GM23338 (cell line): ENCODE measurements at regions not wholly inside any gene's neighbourhood (a gene's known extent, or its start where the extent isn't known, plus 50 kb on each side); places are given as distances from the start of the nearest gene placed in this dataset.

Experiments
- ATAC-seq: fragments of 200-7000 bp; cut with Tn5 transposase; 3 replicates; pipeline ENCODE4 v1.9.1; 2020
- DNase-seq: peaks from one replicate; pipeline ENCODE4 v3.0.0-alpha.2; 2015; ENCODE audit warnings: low spot score
- H2AFZ ChIP-seq: fragments of 200-600 bp; sonication (generic); 2 replicates; pipeline ENCODE4 v1.8.0; 2016; ENCODE audit warnings: antibody characterized with exemption, mild to moderate bottlenecking, moderate library complexity
- H3F3A ChIP-seq: fragments of 200-600 bp; sonication (generic); replicated peaks from 2 replicates; pipeline ENCODE4 v1.8.0; 2017; ENCODE audit warnings: antibody characterized with exemption, mixed run types, low read depth
- H3K27ac ChIP-seq: fragments of 200-600 bp; sonication (generic); 2 replicates; pipeline ENCODE4 v1.6.1; 2016; ENCODE audit warnings: low read depth
- H3K27me3 ChIP-seq: fragments of 200-600 bp; sonication (generic); 2 replicates; pipeline ENCODE4 v1.8.0; 2016; ENCODE audit warnings: mild to moderate bottlenecking, mixed run types, moderate library complexity; ENCODE audit not compliant: insufficient read depth
- H3K36me3 ChIP-seq: fragments of 200-600 bp; sonication (generic); 2 replicates; pipeline ENCODE4 v1.8.0; 2016; ENCODE audit warnings: mild to moderate bottlenecking; ENCODE audit not compliant: insufficient read depth
- H3K4me1 ChIP-seq: fragments of 200-600 bp; sonication (generic); 2 replicates; pipeline ENCODE4 v1.8.0; 2016; ENCODE audit warnings: mild to moderate bottlenecking, moderate library complexity; ENCODE audit not compliant: insufficient read depth
- H3K4me2 ChIP-seq: fragments of 200-600 bp; sonication (generic); 2 replicates; pipeline ENCODE4 v1.7.1; 2017; ENCODE audit warnings: mixed run types
- H3K4me3 ChIP-seq: fragments of 200-600 bp; sonication (generic); 2 replicates; pipeline ENCODE4 v1.6.1; 2016; ENCODE audit warnings: mixed run types
- H3K79me2 ChIP-seq: fragments of 200-600 bp; sonication (generic); replicated peaks from 2 replicates; pipeline ENCODE4 v1.8.0; 2017; ENCODE audit warnings: mild to moderate bottlenecking; ENCODE audit not compliant: insufficient read depth
- H3K9me2 ChIP-seq: fragments of 200-600 bp; sonication (generic); 2 replicates; pipeline ENCODE4 v1.8.0; 2017; ENCODE audit not compliant: insufficient read depth
- H4K20me1 ChIP-seq: fragments of 200-600 bp; sonication (generic); replicated peaks from 2 replicates; pipeline ENCODE4 v1.8.0; 2017; ENCODE audit warnings: mild to moderate bottlenecking; ENCODE audit not compliant: insufficient read depth
- H3K27ac Mint-ChIP-seq: 2 replicates; pipeline ENCODE4 v1.8.0; 2020; ENCODE audit warnings: inconsistent platforms, mild to moderate bottlenecking, moderate library complexity, mixed read lengths
- H3K27me3 Mint-ChIP-seq: 3 replicates; pipeline ENCODE4 v1.8.0; 2022; ENCODE audit warnings: low read depth, mild to moderate bottlenecking, moderate library complexity, mixed read lengths, inconsistent platforms; ENCODE audit not compliant: insufficient read depth, poor library complexity
- H3K36me3 Mint-ChIP-seq: 3 replicates; pipeline ENCODE4 v1.8.0; 2021; ENCODE audit warnings: low read depth, mild to moderate bottlenecking, inconsistent platforms, moderate library complexity, mixed read lengths
- H3K4me1 Mint-ChIP-seq: 3 replicates; pipeline ENCODE4 v1.8.0; 2020; ENCODE audit warnings: mild to moderate bottlenecking, inconsistent platforms, mixed read lengths
- H3K4me3 Mint-ChIP-seq: 3 replicates; pipeline ENCODE4 v1.8.0; 2021; ENCODE audit warnings: moderate library complexity, mild to moderate bottlenecking, inconsistent platforms, mixed read lengths
- H3K9me3 Mint-ChIP-seq: 3 replicates; pipeline ENCODE4 v1.8.0; 2020; ENCODE audit warnings: moderate library complexity, mild to moderate bottlenecking, inconsistent platforms, mixed read lengths
- CREB1 ChIP-seq: fragments of 250-450 bp; sonication (Bioruptor Pico); IDR thresholded peaks from 2 replicates; pipeline ENCODE4 v1.5.0; 2020; ENCODE audit warnings: low read depth, mild to moderate bottlenecking, moderate library complexity
- CTCF ChIP-seq, 2 experiments: fragments of 200-600 bp in 1 of 2; sonication (generic) in 1 of 2; conservative IDR thresholded peaks; 2 replicates each; pipeline versions ENCODE4 v1.5.1 to v1.6.1; 2016 to 2017; ENCODE audit warnings: antibody characterized with exemption in 2 of 2, low read depth in 2 of 2, mild to moderate bottlenecking in 2 of 2, moderate library complexity in 1 of 2
- ETS1 ChIP-seq: IDR thresholded peaks from 2 replicates; pipeline ENCODE4 v1.6.1; 2016; ENCODE audit warnings: antibody characterized with exemption
- EZH2 ChIP-seq: fragments of 200-600 bp; sonication (generic); IDR thresholded peaks from one replicate; pipeline ENCODE4 v1.8.0; 2017; ENCODE audit warnings: antibody characterized with exemption, mild to moderate bottlenecking, low read depth; ENCODE audit not compliant: unreplicated experiment
- JUNB ChIP-seq: IDR thresholded peaks from one replicate; pipeline ENCODE4 v1.6.1; 2016; ENCODE audit warnings: antibody characterized with exemption; ENCODE audit not compliant: unreplicated experiment
- NANOG ChIP-seq: IDR thresholded peaks from 2 replicates; pipeline ENCODE4 v1.6.1; 2016; ENCODE audit warnings: antibody characterized with exemption, borderline replicate concordance
- POLR2AphosphoS5 ChIP-seq: IDR thresholded peaks from 2 replicates; pipeline ENCODE4 v1.6.1; 2016; ENCODE audit warnings: antibody characterized with exemption, low read depth
- STAT1 ChIP-seq: IDR thresholded peaks from one replicate; pipeline ENCODE4 v1.6.1; 2016; ENCODE audit warnings: antibody characterized with exemption; ENCODE audit not compliant: unreplicated experiment
- ZNF114 ChIP-seq: fragments of 250-450 bp; sonication (Bioruptor Pico); IDR thresholded peaks from 2 replicates; pipeline ENCODE4 v1.5.0; 2020; ENCODE audit warnings: mild to moderate bottlenecking, moderate library complexity
- ZNF331 ChIP-seq: fragments of 250-450 bp; sonication (Bioruptor Pico); IDR thresholded peaks from 2 replicates; pipeline ENCODE4 v1.5.0; 2020; ENCODE audit warnings: low read depth, mild to moderate bottlenecking, moderate library complexity
- TF ChIP-seq, protein P1 (sequence below): fragments of 250-450 bp; sonication (Bioruptor Pico); IDR thresholded peaks from 2 replicates; pipeline ENCODE4 v1.5.0; 2020; ENCODE audit warnings: mild to moderate bottlenecking, moderate library complexity
- TF ChIP-seq, protein P2 (sequence below): IDR thresholded peaks from one replicate; pipeline ENCODE4 v1.6.1; 2018; ENCODE audit warnings: antibody characterized with exemption; ENCODE audit not compliant: unreplicated experiment

- H3K4me3 Mint-ChIP-seq = no peak overlapping the region
- Histone ChIP-seq H3K79me2 (no peaks in the 10 kb centered on the region), H3K4me2 (no peak overlapping the region), H3F3A (no peaks in the 10 kb centered on the region), H3K27ac (no peak overlapping the region), H3K36me3 (no peaks in the 10 kb centered on the region), H4K20me1 (no peaks in the 10 kb centered on the region), H2AFZ (no peak overlapping the region), H3K4me1 (no peaks in the 10 kb centered on the region), H3K9me2 (no peaks in the 10 kb centered on the region), H3K27me3 (no peaks in the 10 kb centered on the region), H3K4me3 (no peak overlapping the region)
- H3K9me3 Mint-ChIP-seq = no peaks in the 10 kb centered on the region
- ATAC-seq (no peak), DNase-seq (no peak)
- no peaks in the 10 kb centered on the region for H3K27me3 Mint-ChIP-seq
- H3K4me1 Mint-ChIP-seq = no peaks in the 10 kb centered on the region
- H3K27ac Mint-ChIP-seq = no peak overlapping the region
- H3K36me3 Mint-ChIP-seq = no peaks in the 10 kb centered on the region
- no peak for TF ChIP-seq ZNF114
- TF ChIP-seq POLR2AphosphoS5 = no peak
- TF ChIP-seq ETS1 = no peak
- TF ChIP-seq ZNF331 (CRISPR knock-in tag) = no peak
- TF ChIP-seq CTCF (conservative IDR thresholded peaks at IDR 0.05; ENCODE audit: low read depth in 2 of 2) = no peak
- TF ChIP-seq, protein P1, sequence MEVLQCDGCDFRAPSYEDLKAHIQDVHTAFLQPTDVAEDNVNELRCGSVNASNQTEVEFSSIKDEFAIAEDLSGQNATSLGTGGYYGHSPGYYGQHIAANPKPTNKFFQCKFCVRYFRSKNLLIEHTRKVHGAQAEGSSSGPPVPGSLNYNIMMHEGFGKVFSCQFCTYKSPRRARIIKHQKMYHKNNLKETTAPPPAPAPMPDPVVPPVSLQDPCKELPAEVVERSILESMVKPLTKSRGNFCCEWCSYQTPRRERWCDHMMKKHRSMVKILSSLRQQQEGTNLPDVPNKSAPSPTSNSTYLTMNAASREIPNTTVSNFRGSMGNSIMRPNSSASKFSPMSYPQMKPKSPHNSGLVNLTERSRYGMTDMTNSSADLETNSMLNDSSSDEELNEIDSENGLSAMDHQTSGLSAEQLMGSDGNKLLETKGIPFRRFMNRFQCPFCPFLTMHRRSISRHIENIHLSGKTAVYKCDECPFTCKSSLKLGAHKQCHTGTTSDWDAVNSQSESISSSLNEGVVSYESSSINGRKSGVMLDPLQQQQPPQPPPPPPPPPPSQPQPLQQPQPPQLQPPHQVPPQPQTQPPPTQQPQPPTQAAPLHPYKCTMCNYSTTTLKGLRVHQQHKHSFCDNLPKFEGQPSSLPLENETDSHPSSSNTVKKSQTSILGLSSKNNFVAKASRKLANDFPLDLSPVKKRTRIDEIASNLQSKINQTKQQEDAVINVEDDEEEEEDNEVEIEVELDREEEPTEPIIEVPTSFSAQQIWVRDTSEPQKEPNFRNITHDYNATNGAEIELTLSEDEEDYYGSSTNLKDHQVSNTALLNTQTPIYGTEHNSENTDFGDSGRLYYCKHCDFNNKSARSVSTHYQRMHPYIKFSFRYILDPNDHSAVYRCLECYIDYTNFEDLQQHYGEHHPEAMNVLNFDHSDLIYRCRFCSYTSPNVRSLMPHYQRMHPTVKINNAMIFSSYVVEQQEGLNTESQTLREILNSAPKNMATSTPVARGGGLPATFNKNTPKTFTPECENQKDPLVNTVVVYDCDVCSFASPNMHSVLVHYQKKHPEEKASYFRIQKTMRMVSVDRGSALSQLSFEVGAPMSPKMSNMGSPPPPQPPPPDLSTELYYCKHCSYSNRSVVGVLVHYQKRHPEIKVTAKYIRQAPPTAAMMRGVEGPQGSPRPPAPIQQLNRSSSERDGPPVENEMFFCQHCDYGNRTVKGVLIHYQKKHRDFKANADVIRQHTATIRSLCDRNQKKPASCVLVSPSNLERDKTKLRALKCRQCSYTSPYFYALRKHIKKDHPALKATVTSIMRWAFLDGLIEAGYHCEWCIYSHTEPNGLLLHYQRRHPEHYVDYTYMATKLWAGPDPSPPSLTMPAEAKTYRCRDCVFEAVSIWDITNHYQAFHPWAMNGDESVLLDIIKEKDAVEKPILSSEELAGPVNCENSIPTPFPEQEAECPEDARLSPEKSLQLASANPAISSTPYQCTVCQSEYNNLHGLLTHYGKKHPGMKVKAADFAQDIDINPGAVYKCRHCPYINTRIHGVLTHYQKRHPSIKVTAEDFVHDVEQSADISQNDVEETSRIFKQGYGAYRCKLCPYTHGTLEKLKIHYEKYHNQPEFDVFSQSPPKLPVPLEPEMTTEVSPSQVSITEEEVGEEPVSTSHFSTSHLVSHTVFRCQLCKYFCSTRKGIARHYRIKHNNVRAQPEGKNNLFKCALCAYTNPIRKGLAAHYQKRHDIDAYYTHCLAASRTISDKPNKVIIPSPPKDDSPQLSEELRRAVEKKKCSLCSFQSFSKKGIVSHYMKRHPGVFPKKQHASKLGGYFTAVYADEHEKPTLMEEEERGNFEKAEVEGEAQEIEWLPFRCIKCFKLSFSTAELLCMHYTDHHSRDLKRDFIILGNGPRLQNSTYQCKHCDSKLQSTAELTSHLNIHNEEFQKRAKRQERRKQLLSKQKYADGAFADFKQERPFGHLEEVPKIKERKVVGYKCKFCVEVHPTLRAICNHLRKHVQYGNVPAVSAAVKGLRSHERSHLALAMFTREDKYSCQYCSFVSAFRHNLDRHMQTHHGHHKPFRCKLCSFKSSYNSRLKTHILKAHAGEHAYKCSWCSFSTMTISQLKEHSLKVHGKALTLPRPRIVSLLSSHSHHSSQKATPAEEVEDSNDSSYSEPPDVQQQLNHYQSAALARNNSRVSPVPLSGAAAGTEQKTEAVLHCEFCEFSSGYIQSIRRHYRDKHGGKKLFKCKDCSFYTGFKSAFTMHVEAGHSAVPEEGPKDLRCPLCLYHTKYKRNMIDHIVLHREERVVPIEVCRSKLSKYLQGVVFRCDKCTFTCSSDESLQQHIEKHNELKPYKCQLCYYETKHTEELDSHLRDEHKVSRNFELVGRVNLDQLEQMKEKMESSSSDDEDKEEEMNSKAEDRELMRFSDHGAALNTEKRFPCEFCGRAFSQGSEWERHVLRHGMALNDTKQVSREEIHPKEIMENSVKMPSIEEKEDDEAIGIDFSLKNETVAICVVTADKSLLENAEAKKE (CRISPR knock-in tag) = no peak
- TF ChIP-seq, protein P2, sequence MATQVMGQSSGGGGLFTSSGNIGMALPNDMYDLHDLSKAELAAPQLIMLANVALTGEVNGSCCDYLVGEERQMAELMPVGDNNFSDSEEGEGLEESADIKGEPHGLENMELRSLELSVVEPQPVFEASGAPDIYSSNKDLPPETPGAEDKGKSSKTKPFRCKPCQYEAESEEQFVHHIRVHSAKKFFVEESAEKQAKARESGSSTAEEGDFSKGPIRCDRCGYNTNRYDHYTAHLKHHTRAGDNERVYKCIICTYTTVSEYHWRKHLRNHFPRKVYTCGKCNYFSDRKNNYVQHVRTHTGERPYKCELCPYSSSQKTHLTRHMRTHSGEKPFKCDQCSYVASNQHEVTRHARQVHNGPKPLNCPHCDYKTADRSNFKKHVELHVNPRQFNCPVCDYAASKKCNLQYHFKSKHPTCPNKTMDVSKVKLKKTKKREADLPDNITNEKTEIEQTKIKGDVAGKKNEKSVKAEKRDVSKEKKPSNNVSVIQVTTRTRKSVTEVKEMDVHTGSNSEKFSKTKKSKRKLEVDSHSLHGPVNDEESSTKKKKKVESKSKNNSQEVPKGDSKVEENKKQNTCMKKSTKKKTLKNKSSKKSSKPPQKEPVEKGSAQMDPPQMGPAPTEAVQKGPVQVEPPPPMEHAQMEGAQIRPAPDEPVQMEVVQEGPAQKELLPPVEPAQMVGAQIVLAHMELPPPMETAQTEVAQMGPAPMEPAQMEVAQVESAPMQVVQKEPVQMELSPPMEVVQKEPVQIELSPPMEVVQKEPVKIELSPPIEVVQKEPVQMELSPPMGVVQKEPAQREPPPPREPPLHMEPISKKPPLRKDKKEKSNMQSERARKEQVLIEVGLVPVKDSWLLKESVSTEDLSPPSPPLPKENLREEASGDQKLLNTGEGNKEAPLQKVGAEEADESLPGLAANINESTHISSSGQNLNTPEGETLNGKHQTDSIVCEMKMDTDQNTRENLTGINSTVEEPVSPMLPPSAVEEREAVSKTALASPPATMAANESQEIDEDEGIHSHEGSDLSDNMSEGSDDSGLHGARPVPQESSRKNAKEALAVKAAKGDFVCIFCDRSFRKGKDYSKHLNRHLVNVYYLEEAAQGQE = no peak
- no peak for TF ChIP-seq CREB1 (CRISPR knock-in tag)
- no peak for TF ChIP-seq EZH2
- no peak for TF ChIP-seq NANOG
- no peak for TF ChIP-seq STAT1
- TF ChIP-seq JUNB = no peak
Measured at GRCh38 chr10:9193120-9193519, 1138.6 kb downstream of the GATA3 start.
